GM21390 (cell line): ENCODE measurements at regions not wholly inside any gene's neighbourhood (a gene's known extent, or its start where the extent isn't known, plus 50 kb on each side); places are given as distances from the start of the nearest gene placed in this dataset.
"Not testable (repeated sequence)": the region's sequence is repeated elsewhere in the genome, so short reads cannot be mapped to it uniquely, and the experiment has no call there.

Source experiments
- ATAC-seq: cut with Tn5 transposase; IDR thresholded peaks from one replicate; pipeline ENCODE4 v1.9.1; 2021; ENCODE audit not compliant: unreplicated experiment

GRCh38 chr2:234251326-234252271, 201.1 kb downstream of the SPP2 start:
- no peak for ATAC-seq

- no peak for ATAC-seq
These were observed 200.4 kb downstream of the SPP2 start for GRCh38 chr2:234250926-234251325.

GRCh38 chr2:234249873-234250272, 199.4 kb downstream of the SPP2 start:
- ATAC-seq = no peak

- no peak for ATAC-seq
These were observed 198.7 kb downstream of the SPP2 start for GRCh38 chr2:234249034-234249735.

- not testable (repeated sequence) for ATAC-seq
These were observed 197.8 kb downstream of the SPP2 start for GRCh38 chr2:234248213-234248710.

GRCh38 chr2:234247453-234248180, 197.1 kb downstream of the SPP2 start:
- ATAC-seq = no peak

GRCh38 chr2:234245945-234246344, 195.4 kb downstream of the SPP2 start:
- no peak for ATAC-seq

GRCh38 chr2:234243871-234244565, 193.5 kb downstream of the SPP2 start:
- ATAC-seq = no peak

GRCh38 chr2:234242459-234242836, 191.9 kb downstream of the SPP2 start:
- no peak for ATAC-seq

GRCh38 chr2:234241656-234242458, 191.4 kb downstream of the SPP2 start:
- ATAC-seq = no peak

- ATAC-seq = no peak
These were observed 190.4 kb downstream of the SPP2 start for GRCh38 chr2:234240917-234241316.

- no peak for ATAC-seq
These were observed 184.7 kb downstream of the SPP2 start for GRCh38 chr2:234235191-234235590.

- no peak for ATAC-seq
These were observed 181.0 kb downstream of the SPP2 start for GRCh38 chr2:234231460-234231859.

- no peak for ATAC-seq
These were observed 168.5 kb downstream of the SPP2 start for GRCh38 chr2:234219046-234219310.

GRCh38 chr2:234218266-234219045, 168.0 kb downstream of the SPP2 start:
- no peak for ATAC-seq

- ATAC-seq = no peak
These were observed 162.0 kb downstream of the SPP2 start for GRCh38 chr2:234212534-234212933.

GRCh38 chr2:234211797-234212196, 161.3 kb downstream of the SPP2 start:
- no peak for ATAC-seq

- no peak for ATAC-seq
These were observed 156.2 kb downstream of the SPP2 start for GRCh38 chr2:234206738-234207137.

GRCh38 chr2:234204480-234204879, 154.0 kb downstream of the SPP2 start:
- no peak for ATAC-seq
